Testis (tissue), 2 donors: ENCODE measurements at regions not wholly inside any gene's neighbourhood (a gene's known extent, or its start where the extent isn't known, plus 50 kb on each side); places are given as distances from the start of the nearest gene placed in this dataset.

Source experiments
- CTCF ChIP-seq, 3 experiments: fragments of 450-650 bp in 2 of 3; fragments of 200-600 bp in 1 of 3; sonication (generic) in 1 of 3; IDR thresholded peaks; one replicate each; pipeline ENCODE4 v1.5.1; 2016 to 2019; ENCODE audit warnings: antibody characterized with exemption in 3 of 3, mild to moderate bottlenecking in 2 of 3, moderate library complexity in 1 of 3
- POLR2A ChIP-seq: fragments of 450-650 bp; IDR thresholded peaks from one replicate; pipeline ENCODE4 v1.6.1; 2017; ENCODE audit warnings: antibody characterized with exemption, mild to moderate bottlenecking, moderate library complexity

GRCh38 chr22:27566602-27567001, 235.0 kb downstream of the MN1 start:
- TF ChIP-seq CTCF (IDR thresholded peaks at IDR 0.05) (no peak), POLR2A (no peak)
